BLaER1 treated with 17β-estradiol and CSF1 and Interleukin-3, amounts not matched to agents 10 nM and 100 nM (cell line): ENCODE measurements at regions not wholly inside any gene's neighbourhood (a gene's known extent, or its start where the extent isn't known, plus 50 kb on each side); places are given as distances from the start of the nearest gene placed in this dataset.
A peak's percentile ranks its signal among the peaks of the same experiment; 100 is the strongest.

Experiments used
- H3K27ac ChIP-seq, 11 experiments: shearing (Covaris generic); formaldehyde crosslinking; 2 replicates each; pipeline ENCODE4 v1.8.1; 2022
- H3K27me3 ChIP-seq, 11 experiments: shearing (Covaris generic); formaldehyde crosslinking; 2 replicates each; pipeline ENCODE4 v1.8.1; 2022
- H3K36me3 ChIP-seq, 11 experiments: shearing (Covaris generic); formaldehyde crosslinking; 2 replicates each; pipeline ENCODE4 v1.8.1; 2022
- H3K4me1 ChIP-seq, 10 experiments: shearing (Covaris generic); formaldehyde crosslinking; 2 replicates each; pipeline ENCODE4 v1.8.1; 2022
- H3K4me2 ChIP-seq, 11 experiments: shearing (Covaris generic); formaldehyde crosslinking; 2 replicates each; pipeline ENCODE4 v1.8.1; 2022
- H3K4me3 ChIP-seq, 10 experiments: shearing (Covaris generic); formaldehyde crosslinking; 2 replicates each; pipeline ENCODE4 v1.8.1; 2022
- H3K9ac ChIP-seq, 11 experiments: shearing (Covaris generic); formaldehyde crosslinking; 2 replicates each; pipeline ENCODE4 v1.8.1; 2022
- H3K9me3 ChIP-seq, 11 experiments: shearing (Covaris generic); formaldehyde crosslinking; replicated peaks in 1 of 11; 2 replicates each; pipeline ENCODE4 v1.8.1; 2022
- H4K20me1 ChIP-seq, 11 experiments: shearing (Covaris generic); formaldehyde crosslinking; 2 replicates each; pipeline ENCODE4 v1.8.1; 2022
- Cebpa-rat ChIP-seq, 11 experiments: shearing (Covaris generic); IDR thresholded peaks; 2 replicates each; pipeline ENCODE4 v1.8.1; 2022

DNA sequence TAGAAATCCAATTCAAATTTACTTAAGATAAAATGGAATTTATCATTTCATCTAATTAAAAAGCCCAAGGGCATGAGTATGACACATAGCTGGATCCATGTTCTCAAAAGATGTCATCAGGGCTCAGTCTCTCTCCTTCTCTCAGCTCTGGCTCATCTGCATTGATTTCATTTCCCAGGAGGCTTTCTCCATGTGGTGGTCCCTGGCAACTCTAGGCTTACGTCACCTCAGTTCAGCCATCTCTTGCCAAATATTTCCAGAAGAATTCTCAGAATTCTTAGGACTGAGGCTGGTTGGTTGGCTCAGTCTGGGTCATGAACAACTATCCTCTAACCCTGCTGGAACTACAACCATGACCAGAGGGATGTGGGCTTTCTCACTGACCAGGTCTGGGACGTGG, 65.3 kb downstream of the FOS start:
- Histone ChIP-seq H3K9me3 (peaks cover 0 to 21% (median 9%) of the 10 kb centered on the region in 11 experiments; a peak in 13 of 22 replicates), H3K4me2 (peak overlapping the region in 8 of 11 experiments; percentile 6 to 96 (median 89); a peak in 14 of 22 replicates), H3K9ac (no peak overlapping the region), H3K4me1 (peaks cover 33 to 67% (median 65%) of the 10 kb centered on the region in 10 experiments), H3K36me3 (no peaks in the 10 kb centered on the region), H4K20me1 (no peaks in the 10 kb centered on the region), H3K27me3 (no peaks in the 10 kb centered on the region), H3K27ac (peak overlapping the region in 5 of 11 experiments; percentile 8 to 87 (median 63); a peak in 8 of 22 replicates), H3K4me3 (no peak overlapping the region)
- 0 out of 22 replicates have a peak, but pooled peaks of 1 of the 11 experiments have one; percentile 15 for TF ChIP-seq Cebpa-rat (IDR thresholded peaks at IDR 0.05)

DNA sequence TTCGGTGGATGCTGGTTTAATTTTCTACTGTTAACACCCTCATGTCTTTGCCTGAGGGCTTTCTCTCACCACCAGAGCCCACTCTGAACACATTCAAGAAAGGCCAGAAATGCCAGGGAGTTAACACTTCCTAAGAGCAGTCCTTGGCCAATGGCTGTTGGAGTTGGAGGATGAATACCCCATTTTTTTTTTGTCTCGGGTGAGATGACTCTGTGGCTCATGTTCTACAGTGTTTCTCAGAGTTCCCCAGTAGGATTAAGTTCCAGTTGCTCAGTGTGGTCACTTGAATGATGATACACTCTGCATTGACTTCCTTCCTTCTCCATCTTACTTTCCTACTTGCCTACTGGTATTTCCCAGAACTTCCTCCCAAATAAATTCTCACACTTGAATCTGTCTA, 65.8 kb downstream of the FOS start:
- H3K27me3 ChIP-seq = no peaks in the 10 kb centered on the region
- no peak overlapping the region for H3K9ac ChIP-seq
- H3K27ac ChIP-seq = peak overlapping the region in 3 of 11 experiments; percentile 8 to 86 (median 20); a peak in 4 of 22 replicates
- H3K4me1 ChIP-seq = peaks cover 33 to 62% (median 60%) of the 10 kb centered on the region in 10 experiments
- TF ChIP-seq Cebpa-rat (IDR thresholded peaks at IDR 0.05) = no peak
- no peaks in the 10 kb centered on the region for H3K36me3 ChIP-seq
- no peak overlapping the region for H3K4me3 ChIP-seq
- peak overlapping the region in 7 of 11 experiments; percentile 61 to 96 (median 90); a peak in 12 of 22 replicates for H3K4me2 ChIP-seq
- H3K9me3 ChIP-seq = peaks cover 0 to 26% (median 13%) of the 10 kb centered on the region in 11 experiments; a peak in 15 of 22 replicates
- H4K20me1 ChIP-seq = no peaks in the 10 kb centered on the region

DNA sequence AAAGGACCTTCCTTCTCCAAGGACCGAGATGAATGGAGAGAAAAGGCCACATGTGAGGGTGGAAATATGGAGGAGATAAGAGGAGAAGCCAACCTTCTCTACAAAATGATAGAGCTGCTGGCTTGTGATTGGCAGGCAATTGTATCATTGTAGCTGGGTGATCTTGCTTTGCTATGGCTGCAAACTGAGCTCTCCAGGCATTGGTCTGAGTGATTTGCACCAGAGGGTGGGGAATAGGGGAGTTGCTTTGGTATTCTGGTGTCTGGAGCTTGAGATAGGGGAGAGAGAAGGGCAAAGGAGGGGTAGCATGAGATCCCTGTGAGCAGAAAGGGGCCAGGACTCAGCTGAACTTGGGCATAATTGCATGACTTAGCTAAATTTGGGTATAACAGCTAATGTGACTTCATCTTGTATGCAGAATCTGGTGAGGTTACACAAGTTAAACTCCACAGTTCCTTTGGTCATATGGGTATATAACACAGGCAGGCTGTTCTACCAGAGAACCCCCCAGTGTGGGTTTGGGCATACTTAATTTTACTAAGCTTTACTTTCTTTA, 72.0 kb downstream of the FOS start:
- Histone ChIP-seq H3K4me1 (peaks cover 0 to 10% (median 7%) of the 10 kb centered on the region in 10 experiments; a peak in 17 of 20 replicates), H3K27ac (no peak overlapping the region), H3K4me3 (no peak overlapping the region), H3K9me3 (peaks cover 0 to 30% (median 15%) of the 10 kb centered on the region in 11 experiments; a peak in 15 of 22 replicates), H3K9ac (no peak overlapping the region), H4K20me1 (no peaks in the 10 kb centered on the region), H3K4me2 (no peak overlapping the region), H3K27me3 (no peaks in the 10 kb centered on the region), H3K36me3 (no peaks in the 10 kb centered on the region)
- no peak for TF ChIP-seq Cebpa-rat (IDR thresholded peaks at IDR 0.05)

DNA sequence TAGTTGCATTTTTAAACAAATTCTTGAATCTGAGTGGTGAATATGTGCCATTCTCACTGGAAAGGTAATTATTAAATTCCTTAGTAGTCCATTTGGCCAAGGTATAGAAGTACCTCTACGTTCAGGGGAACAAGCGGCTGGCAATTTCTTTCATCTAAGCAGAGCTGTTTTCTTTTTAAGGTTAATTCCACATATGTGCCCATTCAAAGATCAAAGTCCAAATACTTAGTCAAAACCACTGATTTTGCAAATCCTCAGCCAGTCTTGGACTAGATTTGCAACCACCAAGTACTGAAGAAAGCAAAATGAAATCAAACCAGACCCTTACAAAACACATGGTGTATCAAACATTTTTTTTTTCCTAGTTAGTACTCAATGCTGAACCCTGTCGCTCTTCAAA, 68.7 kb upstream of the JDP2 start:
- H3K27ac ChIP-seq = no peak overlapping the region
- no peak overlapping the region for H3K4me3 ChIP-seq
- TF ChIP-seq Cebpa-rat (IDR thresholded peaks at IDR 0.05) = no peak
- no peak overlapping the region for H3K9ac ChIP-seq
- no peak overlapping the region for H3K4me2 ChIP-seq
- H3K27me3 ChIP-seq = no peaks in the 10 kb centered on the region
- no peaks in the 10 kb centered on the region for H3K9me3 ChIP-seq
- no peaks in the 10 kb centered on the region for H4K20me1 ChIP-seq
- H3K36me3 ChIP-seq = no peaks in the 10 kb centered on the region
- peaks cover 8 to 14% (median 13%) of the 10 kb centered on the region in 10 experiments for H3K4me1 ChIP-seq

DNA sequence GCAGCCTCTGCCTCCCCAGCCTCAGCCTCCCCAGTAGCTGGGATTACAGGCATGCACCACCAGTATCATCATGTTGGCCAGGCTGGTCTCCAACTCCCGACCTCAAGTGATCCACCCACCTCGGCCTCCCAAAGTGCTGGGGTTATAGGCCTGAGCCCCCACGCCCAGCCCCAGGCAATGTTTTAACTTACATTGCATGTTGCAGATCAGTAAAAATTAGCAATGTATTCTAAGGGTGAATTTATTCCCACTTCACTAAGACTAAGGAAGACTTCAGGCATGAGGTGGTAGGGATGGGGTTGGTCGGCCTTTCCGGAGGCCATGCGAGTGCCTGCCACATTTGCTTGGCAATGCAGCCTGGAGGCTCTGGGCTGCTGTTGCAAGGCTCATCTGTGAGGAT, 66.8 kb upstream of the JDP2 start:
- no peaks in the 10 kb centered on the region for H3K27me3 ChIP-seq
- no peak overlapping the region for H3K9ac ChIP-seq
- no peak overlapping the region for H3K4me3 ChIP-seq
- H4K20me1 ChIP-seq = no peaks in the 10 kb centered on the region
- H3K9me3 ChIP-seq = no peaks in the 10 kb centered on the region
- H3K36me3 ChIP-seq = no peaks in the 10 kb centered on the region
- TF ChIP-seq Cebpa-rat (IDR thresholded peaks at IDR 0.05) = no peak
- peaks cover 8 to 14% (median 13%) of the 10 kb centered on the region in 10 experiments for H3K4me1 ChIP-seq
- no peak overlapping the region for H3K27ac ChIP-seq
- H3K4me2 ChIP-seq = peak overlapping the region in 5 of 11 experiments; percentile 68 to 87 (median 74); a peak in 3 of 22 replicates

DNA sequence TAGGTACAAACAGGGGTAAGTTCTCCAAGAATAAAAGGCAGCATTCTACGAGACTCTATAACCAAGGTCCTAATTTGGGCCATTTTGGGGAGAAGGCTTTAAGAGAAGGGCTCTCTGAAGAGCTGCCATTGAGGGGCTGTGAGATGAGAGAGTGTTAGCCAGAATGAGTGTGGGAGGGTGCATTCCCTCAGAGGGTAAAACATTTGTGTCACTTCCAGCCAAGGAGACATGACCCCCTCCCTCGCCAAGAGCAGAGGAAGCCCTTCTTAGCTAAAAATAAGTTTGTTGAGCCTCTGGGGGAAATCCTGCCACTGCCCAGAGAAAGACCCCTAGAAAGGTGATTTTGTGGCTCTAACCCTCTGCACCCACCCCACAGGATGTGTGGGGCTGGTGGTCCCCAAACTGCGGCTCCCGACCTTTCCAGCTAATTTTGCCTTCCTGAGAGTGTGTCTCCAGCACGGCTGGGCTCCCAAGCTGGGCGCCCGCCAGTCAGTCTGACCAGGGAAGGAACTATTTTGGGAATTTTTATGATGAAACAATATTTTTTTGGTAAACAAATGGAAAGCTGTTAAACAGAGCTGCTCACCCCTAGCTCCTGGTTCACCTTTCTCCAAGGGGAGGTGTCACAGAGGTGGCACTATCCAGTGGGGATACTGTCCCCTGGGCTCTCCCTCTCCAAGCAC, 65.9 kb upstream of the JDP2 start:
- H3K27ac ChIP-seq = no peak overlapping the region
- peak overlapping the region; percentile 34 to 87 (median 69) for H3K4me2 ChIP-seq
- H4K20me1 ChIP-seq = no peaks in the 10 kb centered on the region
- TF ChIP-seq Cebpa-rat (IDR thresholded peaks at IDR 0.05) = no peak
- no peak overlapping the region for H3K4me3 ChIP-seq
- no peaks in the 10 kb centered on the region for H3K9me3 ChIP-seq
- peaks cover 8 to 14% (median 13%) of the 10 kb centered on the region in 10 experiments for H3K4me1 ChIP-seq
- H3K27me3 ChIP-seq = no peaks in the 10 kb centered on the region
- H3K9ac ChIP-seq = peak overlapping the region in 1 of 11 experiments; percentile 1; a peak in 1 of 22 replicates
- H3K36me3 ChIP-seq = no peaks in the 10 kb centered on the region

DNA sequence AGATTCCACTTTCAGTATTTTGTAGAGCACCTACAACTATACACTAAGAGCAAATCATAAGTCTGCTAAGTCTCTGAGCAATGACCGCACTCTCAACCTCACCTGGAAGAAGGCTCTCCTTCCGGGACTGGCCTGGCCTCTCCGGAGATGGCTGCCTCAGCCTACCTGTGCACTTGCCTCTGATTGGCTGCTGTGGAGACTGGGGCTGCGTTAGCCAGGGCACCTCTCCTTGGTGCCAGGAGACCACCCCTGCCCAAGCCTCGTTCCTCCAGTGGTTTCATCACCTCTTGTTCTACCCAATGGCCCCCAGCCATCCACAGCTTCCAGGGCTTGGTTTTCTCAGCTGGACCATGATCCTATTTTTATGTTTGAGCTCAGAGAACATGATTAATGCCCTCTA, 64.7 kb upstream of the JDP2 start:
- Histone ChIP-seq H4K20me1 (no peaks in the 10 kb centered on the region), H3K36me3 (no peaks in the 10 kb centered on the region), H3K27ac (no peak overlapping the region), H3K4me1 (peaks cover 8 to 14% (median 13%) of the 10 kb centered on the region in 10 experiments), H3K27me3 (no peaks in the 10 kb centered on the region), H3K4me3 (no peak overlapping the region), H3K9me3 (no peaks in the 10 kb centered on the region), H3K4me2 (no peak overlapping the region), H3K9ac (no peak overlapping the region)
- TF ChIP-seq Cebpa-rat (IDR thresholded peaks at IDR 0.05) = no peak

DNA sequence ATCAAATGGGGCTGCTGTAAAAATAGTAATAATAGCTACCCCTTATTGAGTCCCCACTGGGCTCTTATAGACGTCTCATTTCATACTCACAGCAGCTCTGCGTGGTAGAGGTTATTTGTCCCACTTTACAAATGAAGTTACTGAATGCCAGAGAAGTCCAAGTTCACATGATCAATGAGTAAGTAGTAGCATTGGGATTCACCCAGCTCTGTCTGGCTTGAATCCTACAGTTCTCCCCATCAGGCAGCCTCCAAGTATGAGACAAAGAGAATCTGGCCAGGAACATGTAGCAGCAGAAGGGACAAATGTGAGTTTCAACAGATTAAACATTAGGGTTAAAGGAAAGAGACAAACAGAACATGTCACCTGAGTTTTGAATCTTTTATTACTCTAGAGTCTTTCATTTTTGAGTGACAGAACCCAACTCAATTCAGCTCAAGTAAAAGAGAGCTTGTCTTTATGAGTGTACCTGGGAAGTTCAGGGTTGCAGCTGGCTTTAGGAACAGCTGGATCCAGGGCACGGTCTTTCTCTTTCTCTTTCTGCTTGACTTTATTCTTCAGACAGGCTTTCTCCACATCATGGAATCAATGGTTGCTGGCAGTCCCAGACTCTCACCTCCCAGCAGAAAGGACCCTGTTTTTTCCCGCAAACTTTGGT, 64.1 kb upstream of the JDP2 start:
- Histone ChIP-seq H3K4me1 (peaks cover 8 to 14% (median 13%) of the 10 kb centered on the region in 10 experiments), H3K27ac (no peak overlapping the region), H3K9me3 (no peaks in the 10 kb centered on the region; a peak in 1 of 22 replicates), H4K20me1 (no peaks in the 10 kb centered on the region), H3K4me2 (no peak overlapping the region), H3K36me3 (no peaks in the 10 kb centered on the region), H3K4me3 (no peak overlapping the region), H3K9ac (no peak overlapping the region), H3K27me3 (no peaks in the 10 kb centered on the region)
- TF ChIP-seq Cebpa-rat (IDR thresholded peaks at IDR 0.05) = no peak

DNA sequence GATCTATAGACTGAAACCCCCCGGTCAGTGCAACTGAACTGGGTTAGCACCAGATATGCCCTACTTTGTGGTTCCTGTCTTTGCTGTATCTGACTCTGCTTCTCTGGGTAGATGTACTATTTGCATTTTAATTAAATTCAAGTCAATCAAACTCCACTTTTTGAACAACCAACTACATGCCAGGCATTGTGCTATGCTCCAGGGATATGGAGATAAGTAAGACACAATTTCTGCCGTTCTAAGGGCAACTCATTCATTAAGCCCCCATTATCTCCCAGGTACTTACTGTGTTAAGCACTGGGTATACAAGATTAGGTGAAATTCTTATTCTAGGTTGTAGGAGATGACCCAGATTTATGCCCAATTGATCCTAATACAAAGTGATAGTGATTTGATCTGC, 62.7 kb upstream of the JDP2 start:
- no peaks in the 10 kb centered on the region for H4K20me1 ChIP-seq
- no peak for TF ChIP-seq Cebpa-rat (IDR thresholded peaks at IDR 0.05)
- peaks cover 9 to 18% (median 13%) of the 10 kb centered on the region in 10 experiments for H3K4me1 ChIP-seq
- H3K4me3 ChIP-seq = no peak overlapping the region
- no peak overlapping the region for H3K27ac ChIP-seq
- H3K27me3 ChIP-seq = no peaks in the 10 kb centered on the region
- H3K4me2 ChIP-seq = no peak overlapping the region
- no peaks in the 10 kb centered on the region; a peak in 1 of 22 replicates for H3K9me3 ChIP-seq
- no peak overlapping the region for H3K9ac ChIP-seq
- H3K36me3 ChIP-seq = no peaks in the 10 kb centered on the region
